ENCODE measurements at regions not wholly inside any gene's neighbourhood (a gene's known extent, or its start where the extent isn't known, plus 50 kb on each side); places are given as distances from the start of the nearest gene placed in this dataset.

DNA sequence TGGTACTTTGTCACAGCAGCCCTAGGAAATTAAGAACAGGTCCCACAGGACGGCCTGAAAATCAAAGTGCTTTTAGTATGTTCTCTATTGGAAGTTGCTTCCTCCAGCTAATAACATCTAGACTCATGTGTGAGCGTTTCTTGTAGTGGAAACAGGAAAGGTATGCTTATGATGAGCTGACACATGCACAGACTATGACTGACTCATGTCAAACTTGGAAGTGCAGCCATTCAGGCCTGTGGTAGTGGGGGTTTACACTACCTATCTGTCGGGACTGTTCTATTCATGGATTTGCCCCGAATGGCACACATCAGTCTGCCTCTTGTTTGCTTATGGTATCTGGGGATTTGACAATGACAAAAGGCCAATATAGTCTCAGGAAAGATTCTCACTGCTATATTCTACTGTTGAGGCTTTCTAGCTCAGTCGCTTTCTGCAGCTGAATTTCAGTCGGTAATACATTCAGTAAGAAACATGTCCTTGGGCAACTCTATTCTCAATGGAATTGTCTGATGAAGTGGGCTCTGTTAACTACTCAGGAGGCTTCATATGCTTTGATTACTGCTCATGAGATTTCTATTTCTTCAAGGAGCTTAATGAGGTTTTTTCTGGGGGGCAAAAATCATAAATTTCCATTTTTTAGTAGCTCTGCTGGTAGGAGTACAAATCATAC is 270.3 kb upstream of the DAAM1 start:
- no peak overlapping the region for H3K4me3 ChIP-seq (replicated peaks in 1 of 3; ENCODE audit: low read depth in 2 of 3, low read length in 3 of 3)
- no peaks in the 10 kb centered on the region for H3K9me3 ChIP-seq (replicated peaks in 1 of 2; ENCODE audit: control insufficient read depth in 1 of 2, insufficient read depth in 1 of 2, low read length in 2 of 2)
- Mint-ChIP-seq H3K4me3 (no peak overlapping the region), H3K27me3 (ENCODE audit: low read depth in 3 of 3) (no peaks in the 10 kb centered on the region), H3K36me3 (no peaks in the 10 kb centered on the region), H3K4me1 (no peaks in the 10 kb centered on the region), H3K27ac (no peak overlapping the region), H3K9me3 (peaks cover 0 to 3% (median 0%) of the 10 kb centered on the region in 7 donors)
- H2AFZ ChIP-seq (ENCODE audit: insufficient read depth, low read depth, low read length, poor library complexity, severe bottlenecking) = no peak overlapping the region
- no peaks in the 10 kb centered on the region for H3K79me2 ChIP-seq (ENCODE audit: insufficient read depth, low read length)
- no peaks in the 10 kb centered on the region for H3K4me1 ChIP-seq (ENCODE audit: control insufficient read depth in 1 of 2, insufficient read depth in 2 of 2, low read length in 2 of 2)
- TF ChIP-seq, protein P1, sequence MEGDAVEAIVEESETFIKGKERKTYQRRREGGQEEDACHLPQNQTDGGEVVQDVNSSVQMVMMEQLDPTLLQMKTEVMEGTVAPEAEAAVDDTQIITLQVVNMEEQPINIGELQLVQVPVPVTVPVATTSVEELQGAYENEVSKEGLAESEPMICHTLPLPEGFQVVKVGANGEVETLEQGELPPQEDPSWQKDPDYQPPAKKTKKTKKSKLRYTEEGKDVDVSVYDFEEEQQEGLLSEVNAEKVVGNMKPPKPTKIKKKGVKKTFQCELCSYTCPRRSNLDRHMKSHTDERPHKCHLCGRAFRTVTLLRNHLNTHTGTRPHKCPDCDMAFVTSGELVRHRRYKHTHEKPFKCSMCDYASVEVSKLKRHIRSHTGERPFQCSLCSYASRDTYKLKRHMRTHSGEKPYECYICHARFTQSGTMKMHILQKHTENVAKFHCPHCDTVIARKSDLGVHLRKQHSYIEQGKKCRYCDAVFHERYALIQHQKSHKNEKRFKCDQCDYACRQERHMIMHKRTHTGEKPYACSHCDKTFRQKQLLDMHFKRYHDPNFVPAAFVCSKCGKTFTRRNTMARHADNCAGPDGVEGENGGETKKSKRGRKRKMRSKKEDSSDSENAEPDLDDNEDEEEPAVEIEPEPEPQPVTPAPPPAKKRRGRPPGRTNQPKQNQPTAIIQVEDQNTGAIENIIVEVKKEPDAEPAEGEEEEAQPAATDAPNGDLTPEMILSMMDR (IDR thresholded peaks at IDR 0.05) = no peak
- no peaks in the 10 kb centered on the region for H3K36me3 ChIP-seq (replicated peaks in 1 of 2; ENCODE audit: control insufficient read depth in 1 of 2, insufficient read depth in 2 of 2, low read length in 2 of 2)
- no peak overlapping the region for H3K4me2 ChIP-seq (replicated peaks; ENCODE audit: extremely low read depth, low read length, poor library complexity, severe bottlenecking)
- H3K9ac ChIP-seq (ENCODE audit: insufficient read depth, low read length, poor library complexity, severe bottlenecking) = no peak overlapping the region
- DNase-seq = no peak
- H3K27me3 ChIP-seq (ENCODE audit: control insufficient read depth in 2 of 2, insufficient read depth in 2 of 2, low read length in 2 of 2) = no peaks in the 10 kb centered on the region
- intact Hi-C loops (cut with micrococcal nuclease) = no loop called here
- no peak overlapping the region for H3K27ac ChIP-seq (ENCODE audit: low read depth in 1 of 2, low read length in 2 of 2)
- no CpG with 5 or more reads among the region's 6 CpGs for WGBS (ENCODE audit: insufficient coverage)
- H4K20me1 ChIP-seq (ENCODE audit: insufficient read depth, low read length) = no peaks in the 10 kb centered on the region

DNA sequence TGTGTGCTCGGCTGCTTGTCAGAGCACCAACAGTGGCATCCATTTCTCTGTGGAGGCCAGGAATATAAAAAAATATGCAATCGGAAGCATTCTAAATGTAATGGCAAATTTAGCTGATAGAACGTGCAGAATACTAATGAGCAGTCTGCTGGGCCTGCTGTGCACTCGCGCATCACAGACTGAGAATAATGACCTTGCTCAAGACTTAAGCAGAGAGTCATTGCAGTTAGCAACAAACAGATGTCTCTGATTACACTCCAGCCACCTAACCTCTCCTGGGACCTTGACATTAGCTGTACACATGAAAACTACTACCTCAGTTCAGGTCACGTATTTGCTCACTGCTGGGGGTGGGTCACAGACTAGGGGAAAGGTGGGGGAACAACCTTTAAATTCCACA is 269.2 kb upstream of the DAAM1 start:
- DNase-seq = no peak
- H3K79me2 ChIP-seq (ENCODE audit: insufficient read depth, low read length) = no peaks in the 10 kb centered on the region
- H3K27ac ChIP-seq (ENCODE audit: low read depth in 1 of 2, low read length in 2 of 2) = no peak overlapping the region
- H3K9me3 ChIP-seq (replicated peaks in 1 of 2; ENCODE audit: control insufficient read depth in 1 of 2, insufficient read depth in 1 of 2, low read length in 2 of 2) = peaks cover 0 to 4% of the 10 kb centered on the region in 2 donors
- H3K4me1 Mint-ChIP-seq = no peaks in the 10 kb centered on the region
- no peaks in the 10 kb centered on the region for H3K27me3 ChIP-seq (ENCODE audit: control insufficient read depth in 2 of 2, insufficient read depth in 2 of 2, low read length in 2 of 2)
- no peaks in the 10 kb centered on the region for H3K36me3 Mint-ChIP-seq
- 93% methylated on average over 4 of the region's 6 CpGs for WGBS (ENCODE audit: insufficient coverage)
- H4K20me1 ChIP-seq (ENCODE audit: insufficient read depth, low read length) = no peaks in the 10 kb centered on the region
- no peak overlapping the region for H3K4me3 ChIP-seq (replicated peaks in 1 of 3; ENCODE audit: low read depth in 2 of 3, low read length in 3 of 3)
- intact Hi-C loops (cut with micrococcal nuclease) = no loop called here
- H3K27ac Mint-ChIP-seq = no peak overlapping the region
- no peaks in the 10 kb centered on the region for H3K4me1 ChIP-seq (ENCODE audit: control insufficient read depth in 1 of 2, insufficient read depth in 2 of 2, low read length in 2 of 2)
- H3K27me3 Mint-ChIP-seq (ENCODE audit: low read depth in 3 of 3) = no peaks in the 10 kb centered on the region
- H3K9me3 Mint-ChIP-seq = peaks cover 0 to 3% (median 0%) of the 10 kb centered on the region in 7 donors
- H2AFZ ChIP-seq (ENCODE audit: insufficient read depth, low read depth, low read length, poor library complexity, severe bottlenecking) = no peak overlapping the region
- H3K9ac ChIP-seq (ENCODE audit: insufficient read depth, low read length, poor library complexity, severe bottlenecking) = no peak overlapping the region
- no peak overlapping the region for H3K4me2 ChIP-seq (replicated peaks; ENCODE audit: extremely low read depth, low read length, poor library complexity, severe bottlenecking)
- no peak overlapping the region for H3K4me3 Mint-ChIP-seq
- TF ChIP-seq, protein P1 (IDR thresholded peaks at IDR 0.05) = no peak
- H3K36me3 ChIP-seq (replicated peaks in 1 of 2; ENCODE audit: control insufficient read depth in 1 of 2, insufficient read depth in 2 of 2, low read length in 2 of 2) = no peaks in the 10 kb centered on the region

Data from CD14-positive monocyte (primary cell).